COR-L47 (cell line): ENCODE measurements at regions not wholly inside any gene's neighbourhood (a gene's known extent, or its start where the extent isn't known, plus 50 kb on each side); places are given as distances from the start of the nearest gene placed in this dataset.

Source experiments
- DNase-seq: peaks from one replicate; lab custom pipeline; 2025; lab: John Stamatoyannopoulos, UW

- no peak for DNase-seq
Measured at GRCh38 chr5:36355516-36355915, 53.8 kb upstream of the RANBP3L start.

- DNase-seq, result no peak
Measured at GRCh38 chr5:36356915-36357314, 55.2 kb upstream of the RANBP3L start.

GRCh38 chr5:36357391-36357975 lies 55.8 kb upstream of the RANBP3L start:
- no peak for DNase-seq

- DNase-seq, result no peak
Measured at GRCh38 chr5:36359267-36359666, 57.6 kb upstream of the RANBP3L start.

GRCh38 chr5:36360307-36360706 lies 58.6 kb upstream of the RANBP3L start:
- DNase-seq, result no peak

- DNase-seq, result no peak
Measured at GRCh38 chr5:36363101-36363500, 61.4 kb upstream of the RANBP3L start.

- no peak for DNase-seq
Measured at GRCh38 chr5:36363744-36364143, 62.0 kb upstream of the RANBP3L start.

GRCh38 chr5:36364473-36364872 lies 62.8 kb upstream of the RANBP3L start:
- no peak for DNase-seq

- DNase-seq, result no peak
Measured at GRCh38 chr5:36365896-36366295, 64.2 kb upstream of the RANBP3L start.

GRCh38 chr5:36366883-36367282 lies 65.2 kb upstream of the RANBP3L start:
- DNase-seq, result no peak

GRCh38 chr5:36367524-36367923 lies 65.8 kb upstream of the RANBP3L start:
- DNase-seq, result no peak

- DNase-seq, result no peak
Measured at GRCh38 chr5:36369219-36369690, 67.6 kb upstream of the RANBP3L start.

- no peak for DNase-seq
Measured at GRCh38 chr5:36370073-36370472, 68.4 kb upstream of the RANBP3L start.

- DNase-seq, result no peak
Measured at GRCh38 chr5:36371366-36371765, 69.7 kb upstream of the RANBP3L start.

GRCh38 chr5:36373527-36374086 lies 71.9 kb upstream of the RANBP3L start:
- no peak for DNase-seq

- no peak for DNase-seq
Measured at GRCh38 chr5:36374266-36374862, 72.7 kb upstream of the RANBP3L start.

GRCh38 chr5:36377192-36377591 lies 75.5 kb upstream of the RANBP3L start:
- no peak for DNase-seq

GRCh38 chr5:36378551-36378950 lies 76.8 kb upstream of the RANBP3L start:
- no peak for DNase-seq

- DNase-seq, result no peak
Measured at GRCh38 chr5:36382890-36383289, 81.2 kb upstream of the RANBP3L start.

GRCh38 chr5:36383942-36384341 lies 82.2 kb upstream of the RANBP3L start:
- DNase-seq, result no peak

- DNase-seq, result no peak
Measured at GRCh38 chr5:36384845-36385244, 83.1 kb upstream of the RANBP3L start.

GRCh38 chr5:36385495-36385894 lies 83.8 kb upstream of the RANBP3L start:
- DNase-seq, result no peak

GRCh38 chr5:36388288-36388687 lies 86.6 kb upstream of the RANBP3L start:
- no peak for DNase-seq

- DNase-seq, result no peak
Measured at GRCh38 chr5:36389245-36389644, 87.5 kb upstream of the RANBP3L start.
